Epidermal melanocyte (primary cell): ENCODE measurements at regions not wholly inside any gene's neighbourhood (a gene's known extent, or its start where the extent isn't known, plus 50 kb on each side); places are given as distances from the start of the nearest gene placed in this dataset.
"Not testable (repeated sequence)": the region's sequence is repeated elsewhere in the genome, so short reads cannot be mapped to it uniquely, and the experiment has no call there.

Experiments used
- DNase-seq: peaks from one replicate; pipeline ENCODE4 v3.0.0; 2011; ENCODE audit warnings: low spot score; ENCODE audit not compliant: insufficient read length

GRCh38 chr12:9412459-9412858 is 195.3 kb downstream of the KLRB1 start:
- DNase-seq: not testable (repeated sequence)

GRCh38 chr12:9411616-9412268 is 196.0 kb downstream of the KLRB1 start:
- not testable (repeated sequence) for DNase-seq

GRCh38 chr12:9407425-9407748 is 199.2 kb upstream of the PZP start:
- not testable (repeated sequence) for DNase-seq

GRCh38 chr12:9406564-9407424 is 198.6 kb upstream of the PZP start:
- no peak for DNase-seq

GRCh38 chr12:9405886-9406563 is 197.8 kb upstream of the PZP start:
- DNase-seq: no peak

- no peak for DNase-seq
These were observed 196.5 kb upstream of the PZP start for GRCh38 chr12:9404469-9405260.

GRCh38 chr12:9404031-9404430 is 195.8 kb upstream of the PZP start:
- no peak for DNase-seq

GRCh38 chr12:9402432-9403040 is 194.3 kb upstream of the PZP start:
- DNase-seq: not testable (repeated sequence)

- DNase-seq: not testable (repeated sequence)
These were observed 188.2 kb upstream of the PZP start for GRCh38 chr12:9396367-9396766.

GRCh38 chr12:9395220-9395619 is 187.0 kb upstream of the PZP start:
- DNase-seq: not testable (repeated sequence)

- no peak for DNase-seq
These were observed 184.6 kb upstream of the PZP start for GRCh38 chr12:9392842-9393241.

- no peak for DNase-seq
These were observed 183.6 kb upstream of the PZP start for GRCh38 chr12:9391815-9392214.

GRCh38 chr12:9390761-9391160 is 182.6 kb upstream of the PZP start:
- no peak for DNase-seq

- DNase-seq: no peak
These were observed 181.6 kb upstream of the PZP start for GRCh38 chr12:9389796-9390195.

GRCh38 chr12:9388379-9388778 is 180.2 kb upstream of the PZP start:
- DNase-seq: no peak

- DNase-seq: no peak
These were observed 179.3 kb upstream of the PZP start for GRCh38 chr12:9387450-9387849.

- DNase-seq: no peak
These were observed 175.4 kb upstream of the PZP start for GRCh38 chr12:9383585-9383984.

- DNase-seq: no peak
These were observed 173.4 kb upstream of the PZP start for GRCh38 chr12:9381619-9382018.

- DNase-seq: no peak
These were observed 172.5 kb upstream of the PZP start for GRCh38 chr12:9380650-9381049.

GRCh38 chr12:9379023-9379742 is 171.0 kb upstream of the PZP start:
- DNase-seq: no peak
